ENCODE measurements at regions not wholly inside any gene's neighbourhood (a gene's known extent, or its start where the extent isn't known, plus 50 kb on each side); places are given as distances from the start of the nearest gene placed in this dataset.

DNA sequence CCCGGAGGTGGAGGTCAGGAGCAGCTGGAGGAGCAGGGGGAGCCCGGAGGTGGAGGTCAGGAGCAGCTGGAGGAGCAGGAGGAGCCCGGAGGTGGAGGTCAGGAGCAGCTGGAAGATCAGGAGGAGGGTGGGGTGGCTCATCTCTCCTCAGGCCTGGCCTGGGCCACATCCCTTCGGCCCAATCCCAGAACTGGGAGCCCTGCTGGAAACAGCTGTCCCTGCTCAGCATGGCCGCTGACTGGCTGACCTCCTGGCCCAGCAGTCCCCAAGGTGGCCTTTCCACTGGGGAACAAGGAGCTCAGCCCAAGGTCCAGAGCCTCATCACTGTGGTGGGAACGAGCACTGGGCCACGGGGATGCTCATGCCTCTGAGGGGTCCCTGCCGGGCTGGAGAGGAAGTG lies 66.6 kb upstream of the LAPTM4A start:
- TF ChIP-seq, protein P1, sequence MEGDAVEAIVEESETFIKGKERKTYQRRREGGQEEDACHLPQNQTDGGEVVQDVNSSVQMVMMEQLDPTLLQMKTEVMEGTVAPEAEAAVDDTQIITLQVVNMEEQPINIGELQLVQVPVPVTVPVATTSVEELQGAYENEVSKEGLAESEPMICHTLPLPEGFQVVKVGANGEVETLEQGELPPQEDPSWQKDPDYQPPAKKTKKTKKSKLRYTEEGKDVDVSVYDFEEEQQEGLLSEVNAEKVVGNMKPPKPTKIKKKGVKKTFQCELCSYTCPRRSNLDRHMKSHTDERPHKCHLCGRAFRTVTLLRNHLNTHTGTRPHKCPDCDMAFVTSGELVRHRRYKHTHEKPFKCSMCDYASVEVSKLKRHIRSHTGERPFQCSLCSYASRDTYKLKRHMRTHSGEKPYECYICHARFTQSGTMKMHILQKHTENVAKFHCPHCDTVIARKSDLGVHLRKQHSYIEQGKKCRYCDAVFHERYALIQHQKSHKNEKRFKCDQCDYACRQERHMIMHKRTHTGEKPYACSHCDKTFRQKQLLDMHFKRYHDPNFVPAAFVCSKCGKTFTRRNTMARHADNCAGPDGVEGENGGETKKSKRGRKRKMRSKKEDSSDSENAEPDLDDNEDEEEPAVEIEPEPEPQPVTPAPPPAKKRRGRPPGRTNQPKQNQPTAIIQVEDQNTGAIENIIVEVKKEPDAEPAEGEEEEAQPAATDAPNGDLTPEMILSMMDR (IDR thresholded peaks at IDR 0.05): no peak
- TF ChIP-seq POLR2A (IDR thresholded peaks at IDR 0.05; ENCODE audit: low read depth): no peak
- no peak for TF ChIP-seq EP300 (IDR thresholded peaks at IDR 0.05)

Measured in esophagus muscularis mucosa (tissue), 4 donors.